ENCODE measurements at regions not wholly inside any gene's neighbourhood (a gene's known extent, or its start where the extent isn't known, plus 50 kb on each side); places are given as distances from the start of the nearest gene placed in this dataset.

DNA sequence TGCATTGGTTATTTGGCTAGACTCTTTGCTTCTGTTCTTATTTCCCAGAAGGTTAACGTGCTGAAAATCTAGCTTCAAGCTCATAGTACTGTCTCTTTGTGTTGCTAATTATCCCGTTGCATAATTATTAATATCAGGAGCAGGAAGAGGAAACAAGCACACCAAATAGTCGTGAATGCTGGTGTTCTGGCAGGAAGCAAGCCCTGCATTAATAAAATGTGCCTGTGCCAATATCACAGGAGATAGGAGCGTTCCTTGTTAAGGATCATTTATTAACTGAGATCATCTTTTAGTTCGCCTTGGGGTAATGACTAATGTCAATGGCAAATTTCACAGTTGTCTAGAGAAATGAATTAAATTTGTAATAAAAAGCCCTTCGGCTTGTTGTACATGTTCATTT is 893.0 kb upstream of the POU3F3 start:
- TF ChIP-seq GATA3 (IDR thresholded peaks at IDR 0.05; ENCODE audit: borderline replicate concordance) (no peak), TP53 (CRISPR knock-in tag; IDR thresholded peaks at IDR 0.05) (no peak), ESRRA (IDR thresholded peaks at IDR 0.05; ENCODE audit: borderline replicate concordance, low read length) (no peak), SREBF2 (IDR thresholded peaks at IDR 0.05) (no peak), SMC3 (IDR thresholded peaks at IDR 0.05) (no peak)
- TF ChIP-seq, protein P1, sequence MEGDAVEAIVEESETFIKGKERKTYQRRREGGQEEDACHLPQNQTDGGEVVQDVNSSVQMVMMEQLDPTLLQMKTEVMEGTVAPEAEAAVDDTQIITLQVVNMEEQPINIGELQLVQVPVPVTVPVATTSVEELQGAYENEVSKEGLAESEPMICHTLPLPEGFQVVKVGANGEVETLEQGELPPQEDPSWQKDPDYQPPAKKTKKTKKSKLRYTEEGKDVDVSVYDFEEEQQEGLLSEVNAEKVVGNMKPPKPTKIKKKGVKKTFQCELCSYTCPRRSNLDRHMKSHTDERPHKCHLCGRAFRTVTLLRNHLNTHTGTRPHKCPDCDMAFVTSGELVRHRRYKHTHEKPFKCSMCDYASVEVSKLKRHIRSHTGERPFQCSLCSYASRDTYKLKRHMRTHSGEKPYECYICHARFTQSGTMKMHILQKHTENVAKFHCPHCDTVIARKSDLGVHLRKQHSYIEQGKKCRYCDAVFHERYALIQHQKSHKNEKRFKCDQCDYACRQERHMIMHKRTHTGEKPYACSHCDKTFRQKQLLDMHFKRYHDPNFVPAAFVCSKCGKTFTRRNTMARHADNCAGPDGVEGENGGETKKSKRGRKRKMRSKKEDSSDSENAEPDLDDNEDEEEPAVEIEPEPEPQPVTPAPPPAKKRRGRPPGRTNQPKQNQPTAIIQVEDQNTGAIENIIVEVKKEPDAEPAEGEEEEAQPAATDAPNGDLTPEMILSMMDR (IDR thresholded peaks at IDR 0.05): no peak
